ENCODE measurements at regions not wholly inside any gene's neighbourhood (a gene's known extent, or its start where the extent isn't known, plus 50 kb on each side); places are given as distances from the start of the nearest gene placed in this dataset.

- peaks cover 0 to 2% of the 10 kb centered on the region in 2 experiments; a peak in 1 of 4 replicates for H3K4me1 ChIP-seq (ENCODE audit: control insufficient read depth in 1 of 2, insufficient read depth in 2 of 2, low read depth in 1 of 2, low read length in 1 of 2)
- ChIA-PET CTCF (no interaction called here), POLR2A (no interaction called here)
- no peak overlapping the region for H3K4me2 ChIP-seq
- no peaks in the 10 kb centered on the region for H3K36me3 ChIP-seq (replicated peaks in 1 of 2; ENCODE audit: control insufficient read depth in 1 of 2, insufficient read depth in 2 of 2, low read length in 1 of 2)
- no peaks in the 10 kb centered on the region for H3K79me2 ChIP-seq (ENCODE audit: insufficient read depth)
- DNase-seq, result no peak
- no peaks in the 10 kb centered on the region for H3K27me3 ChIP-seq (ENCODE audit: insufficient read depth)
- H3K4me3 ChIP-seq (ENCODE audit: low read depth in 2 of 2, low read length in 1 of 2), result no peak overlapping the region
- no peak overlapping the region for H3K9ac ChIP-seq
- no peaks in the 10 kb centered on the region for H3F3A ChIP-seq (replicated peaks; ENCODE audit: insufficient read depth)
- no peaks in the 10 kb centered on the region for H3K9me2 ChIP-seq
- no peak overlapping the region for H2AFZ ChIP-seq (ENCODE audit: low read depth)
- H3K9me3 ChIP-seq, result no peaks in the 10 kb centered on the region
- TF ChIP-seq USF1 (IDR thresholded peaks at IDR 0.05; ENCODE audit: borderline replicate concordance, low read depth) (no peak), MEF2A (IDR thresholded peaks at IDR 0.05; ENCODE audit: borderline replicate concordance, low read depth) (no peak), NFIC (IDR thresholded peaks at IDR 0.05; ENCODE audit: borderline replicate concordance) (no peak)
- no peak overlapping the region for H3K27ac ChIP-seq (ENCODE audit: low read depth in 2 of 2, low read length in 1 of 2)
- H4K20me1 ChIP-seq (ENCODE audit: insufficient read depth), result no peaks in the 10 kb centered on the region
These were observed 243.9 kb downstream of the TOMM20 start for GRCh38 chr1:234884701-234885100.

- no peak overlapping the region for H3K9ac ChIP-seq
- no peak for DNase-seq
- CTCF ChIA-PET, result no interaction called here
These were observed 244.6 kb downstream of the TOMM20 start for GRCh38 chr1:234884006-234884405.

GRCh38 chr1:234882898-234883297, 245.7 kb downstream of the TOMM20 start:
- no peak for DNase-seq
- Histone ChIP-seq H3K36me3 (replicated peaks in 1 of 2; ENCODE audit: control insufficient read depth in 1 of 2, insufficient read depth in 2 of 2, low read length in 1 of 2) (no peaks in the 10 kb centered on the region), H3K4me1 (ENCODE audit: control insufficient read depth in 1 of 2, insufficient read depth in 2 of 2, low read depth in 1 of 2, low read length in 1 of 2) (peaks cover 0 to 2% of the 10 kb centered on the region in 2 experiments; a peak in 1 of 4 replicates), H3K9me2 (no peaks in the 10 kb centered on the region), H3K4me2 (no peak overlapping the region), H3K4me3 (ENCODE audit: low read depth in 2 of 2, low read length in 1 of 2) (no peak overlapping the region), H3K27me3 (ENCODE audit: insufficient read depth) (no peaks in the 10 kb centered on the region), H3K9ac (no peak overlapping the region), H3K27ac (ENCODE audit: low read depth in 2 of 2, low read length in 1 of 2) (no peak overlapping the region), H3K9me3 (no peaks in the 10 kb centered on the region), H2AFZ (ENCODE audit: low read depth) (no peak overlapping the region), H4K20me1 (ENCODE audit: insufficient read depth) (no peaks in the 10 kb centered on the region), H3F3A (replicated peaks; ENCODE audit: insufficient read depth) (no peaks in the 10 kb centered on the region), H3K79me2 (ENCODE audit: insufficient read depth) (no peaks in the 10 kb centered on the region)
- TF ChIP-seq SMC3 (IDR thresholded peaks at IDR 0.05; ENCODE audit: low read depth, low read length) (no peak), FOXJ3 (CRISPR knock-in tag; IDR thresholded peaks at IDR 0.05) (no peak), ELF1 (IDR thresholded peaks at IDR 0.05) (no peak)
- TF ChIP-seq, protein P1, sequence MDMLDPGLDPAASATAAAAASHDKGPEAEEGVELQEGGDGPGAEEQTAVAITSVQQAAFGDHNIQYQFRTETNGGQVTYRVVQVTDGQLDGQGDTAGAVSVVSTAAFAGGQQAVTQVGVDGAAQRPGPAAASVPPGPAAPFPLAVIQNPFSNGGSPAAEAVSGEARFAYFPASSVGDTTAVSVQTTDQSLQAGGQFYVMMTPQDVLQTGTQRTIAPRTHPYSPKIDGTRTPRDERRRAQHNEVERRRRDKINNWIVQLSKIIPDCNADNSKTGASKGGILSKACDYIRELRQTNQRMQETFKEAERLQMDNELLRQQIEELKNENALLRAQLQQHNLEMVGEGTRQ (IDR thresholded peaks at IDR 0.05; ENCODE audit: borderline replicate concordance, low read depth, low read length), result no peak
- 91% methylated on average over 6 of the region's 6 CpGs for WGBS (ENCODE audit: low lambda C conversion rate)
- ChIA-PET CTCF (no interaction called here), POLR2A (no interaction called here)

More at GRCh38 chr1:234884006-234884405, 244.6 kb downstream of the TOMM20 start:
- POLR2A ChIA-PET, result no interaction called here
- TF ChIP-seq FOXM1 (IDR thresholded peaks at IDR 0.05; ENCODE audit: low read depth), result no peak
- no peak for TF ChIP-seq RFX5 (IDR thresholded peaks at IDR 0.05; ENCODE audit: low read length)
- TF ChIP-seq, protein P1 (IDR thresholded peaks at IDR 0.05; ENCODE audit: borderline replicate concordance, low read depth, low read length), result no peak
- H3K36me3 ChIP-seq (replicated peaks in 1 of 2; ENCODE audit: control insufficient read depth in 1 of 2, insufficient read depth in 2 of 2, low read length in 1 of 2), result no peaks in the 10 kb centered on the region
- no peak overlapping the region for H3K27ac ChIP-seq (ENCODE audit: low read depth in 2 of 2, low read length in 1 of 2)
- no peaks in the 10 kb centered on the region for H3K27me3 ChIP-seq (ENCODE audit: insufficient read depth)
- H3K4me3 ChIP-seq (ENCODE audit: low read depth in 2 of 2, low read length in 1 of 2), result no peak overlapping the region
- H3K9me2 ChIP-seq, result no peaks in the 10 kb centered on the region
- no peaks in the 10 kb centered on the region for H3K79me2 ChIP-seq (ENCODE audit: insufficient read depth)
- H3K9me3 ChIP-seq, result no peaks in the 10 kb centered on the region
- H2AFZ ChIP-seq (ENCODE audit: low read depth), result no peak overlapping the region
- peaks cover 0 to 2% of the 10 kb centered on the region in 2 experiments; a peak in 1 of 4 replicates for H3K4me1 ChIP-seq (ENCODE audit: control insufficient read depth in 1 of 2, insufficient read depth in 2 of 2, low read depth in 1 of 2, low read length in 1 of 2)
- 97% methylated on average over 6 of the region's 6 CpGs for WGBS (ENCODE audit: low lambda C conversion rate)
- H3F3A ChIP-seq (replicated peaks; ENCODE audit: insufficient read depth), result no peaks in the 10 kb centered on the region
- no peaks in the 10 kb centered on the region for H4K20me1 ChIP-seq (ENCODE audit: insufficient read depth)
- no peak overlapping the region for H3K4me2 ChIP-seq

Measured in SK-N-SH (cell line).